Karpas-422 (cell line): ENCODE measurements at regions not wholly inside any gene's neighbourhood (a gene's known extent, or its start where the extent isn't known, plus 50 kb on each side); places are given as distances from the start of the nearest gene placed in this dataset.

Experiments used
- DNase-seq: peaks from one replicate; pipeline ENCODE4 v3.0.0-alpha.2; 2015
- H2AFZ ChIP-seq: fragments of 200-600 bp; sonication (generic); 2 replicates; pipeline ENCODE4 v1.6.1; 2014; ENCODE audit warnings: antibody characterized with exemption, low read length, mixed read lengths
- H3K27ac ChIP-seq: fragments of 200-600 bp; sonication (generic); 2 replicates; pipeline ENCODE4 v1.5.1; 2014; ENCODE audit warnings: mild to moderate bottlenecking, low read length, moderate library complexity
- H3K27me3 ChIP-seq: fragments of 200-600 bp; sonication (generic); 2 replicates; pipeline ENCODE4 v1.6.1; 2014; ENCODE audit warnings: low read length, mixed read lengths
- H3K36me3 ChIP-seq: fragments of 200-600 bp; sonication (generic); 2 replicates; pipeline ENCODE4 v1.6.1; 2014; ENCODE audit warnings: low read length, mixed read lengths; ENCODE audit not compliant: insufficient read depth
- H3K4me1 ChIP-seq: fragments of 200-600 bp; sonication (generic); 2 replicates; pipeline ENCODE4 v1.6.1; 2014; ENCODE audit warnings: mild to moderate bottlenecking, low read length, mixed read lengths
- H3K4me2 ChIP-seq: fragments of 200-600 bp; sonication (generic); 2 replicates; pipeline ENCODE4 v1.6.1; 2014; ENCODE audit warnings: low read length, low read depth, mild to moderate bottlenecking; ENCODE audit not compliant: poor library complexity, severe bottlenecking
- H3K4me3 ChIP-seq: fragments of 200-600 bp; sonication (generic); 2 replicates; pipeline ENCODE4 v1.5.1; 2014; ENCODE audit warnings: mild to moderate bottlenecking, antibody characterized with exemption, low read length, mixed read lengths
- H3K79me2 ChIP-seq: fragments of 200-600 bp; sonication (generic); 2 replicates; pipeline ENCODE4 v1.6.1; 2014; ENCODE audit warnings: mild to moderate bottlenecking, low read length, mixed read lengths
- H3K9ac ChIP-seq: fragments of 200-600 bp; sonication (generic); 2 replicates; pipeline ENCODE4 v1.6.0; 2014; ENCODE audit warnings: low read length
- H3K9me2 ChIP-seq: fragments of 200-600 bp; sonication (generic), shearing (Covaris generic); replicated peaks from 2 replicates; pipeline ENCODE4 v1.6.0; 2014; ENCODE audit warnings: mild to moderate bottlenecking, low read length, moderate library complexity; ENCODE audit not compliant: insufficient read depth
- H3K9me3 ChIP-seq: fragments of 300-700, 200-600 bp; sonication (generic); 2 replicates; pipeline ENCODE4 v1.6.1; 2014; ENCODE audit warnings: low read length, mixed read lengths
- H4K20me1 ChIP-seq: fragments of 200-600 bp; sonication (generic); 2 replicates; pipeline ENCODE4 v1.6.1; 2014; ENCODE audit warnings: mild to moderate bottlenecking, antibody characterized with exemption, low read length, low read depth; ENCODE audit not compliant: insufficient read depth

- no peak for DNase-seq
- no peaks in the 10 kb centered on the region for H3K36me3 ChIP-seq
- H3K4me2 ChIP-seq: no peak overlapping the region
- H4K20me1 ChIP-seq: no peaks in the 10 kb centered on the region
- H2AFZ ChIP-seq: no peak overlapping the region
- peaks cover 8% of the 10 kb centered on the region for H3K4me1 ChIP-seq
- H3K9ac ChIP-seq: no peak overlapping the region
- no peaks in the 10 kb centered on the region for H3K27me3 ChIP-seq
- no peaks in the 10 kb centered on the region for H3K79me2 ChIP-seq
- H3K9me3 ChIP-seq: no peaks in the 10 kb centered on the region
- H3K27ac ChIP-seq: no peak overlapping the region
- H3K4me3 ChIP-seq: no peak overlapping the region
- H3K9me2 ChIP-seq: no peaks in the 10 kb centered on the region
These were observed 109.6 kb upstream of the CDC42EP3 start for GRCh38 chr2:37781028-37781427.

- Histone ChIP-seq H3K9me2 (no peaks in the 10 kb centered on the region), H3K4me1 (peaks cover 8% of the 10 kb centered on the region), H3K27ac (no peak overlapping the region), H4K20me1 (no peaks in the 10 kb centered on the region), H3K36me3 (no peaks in the 10 kb centered on the region), H3K9me3 (no peaks in the 10 kb centered on the region), H3K4me2 (no peak overlapping the region), H3K27me3 (no peaks in the 10 kb centered on the region), H3K4me3 (no peak overlapping the region), H3K9ac (no peak overlapping the region), H2AFZ (no peak overlapping the region), H3K79me2 (no peaks in the 10 kb centered on the region)
- no peak for DNase-seq
These were observed 110.8 kb upstream of the CDC42EP3 start for GRCh38 chr2:37782155-37782673.

DNA sequence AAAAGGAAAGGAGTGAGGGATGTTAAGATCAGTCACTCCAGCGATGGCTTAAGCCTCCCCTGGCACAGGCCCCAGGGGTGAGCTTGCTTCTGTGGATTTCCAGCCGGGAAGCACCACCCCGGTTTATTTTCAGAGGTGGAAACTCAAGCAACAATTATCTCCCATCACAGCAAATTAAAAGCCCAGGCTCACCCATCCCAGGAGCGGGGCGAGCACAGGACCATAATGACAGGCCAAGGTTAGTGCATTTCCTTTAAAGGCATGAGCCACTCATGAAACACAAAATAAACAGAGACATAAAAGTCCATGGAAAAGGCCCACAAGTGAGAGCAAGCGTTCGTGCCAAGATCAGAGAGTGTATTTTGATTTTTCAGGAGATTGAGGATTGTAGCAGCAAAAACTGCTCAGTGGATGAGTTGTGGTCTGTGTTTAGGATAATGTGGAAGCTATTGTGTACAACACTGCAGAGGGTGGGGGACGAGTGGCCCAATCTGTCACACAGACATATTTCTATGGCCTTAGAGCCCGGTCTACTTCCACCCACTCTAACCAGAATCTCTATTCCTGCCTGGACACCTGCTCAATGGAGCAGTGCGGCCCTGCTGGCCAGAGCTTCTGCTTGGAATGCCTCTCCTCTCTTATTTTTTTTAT is 111.4 kb upstream of the CDC42EP3 start:
- H3K9me2 ChIP-seq: no peaks in the 10 kb centered on the region
- H3K36me3 ChIP-seq: no peaks in the 10 kb centered on the region
- no peak overlapping the region for H3K4me3 ChIP-seq
- no peak overlapping the region for H3K4me2 ChIP-seq
- no peaks in the 10 kb centered on the region for H3K79me2 ChIP-seq
- no peak overlapping the region for H3K9ac ChIP-seq
- no peak overlapping the region for H2AFZ ChIP-seq
- H3K4me1 ChIP-seq: peaks cover 8% of the 10 kb centered on the region
- H3K9me3 ChIP-seq: no peaks in the 10 kb centered on the region
- 0 out of 2 replicates have a peak, but pooled peaks cover 4% of the 10 kb centered on the region for H3K27me3 ChIP-seq
- no peak for DNase-seq
- H3K27ac ChIP-seq: no peak overlapping the region
- H4K20me1 ChIP-seq: no peaks in the 10 kb centered on the region

DNA sequence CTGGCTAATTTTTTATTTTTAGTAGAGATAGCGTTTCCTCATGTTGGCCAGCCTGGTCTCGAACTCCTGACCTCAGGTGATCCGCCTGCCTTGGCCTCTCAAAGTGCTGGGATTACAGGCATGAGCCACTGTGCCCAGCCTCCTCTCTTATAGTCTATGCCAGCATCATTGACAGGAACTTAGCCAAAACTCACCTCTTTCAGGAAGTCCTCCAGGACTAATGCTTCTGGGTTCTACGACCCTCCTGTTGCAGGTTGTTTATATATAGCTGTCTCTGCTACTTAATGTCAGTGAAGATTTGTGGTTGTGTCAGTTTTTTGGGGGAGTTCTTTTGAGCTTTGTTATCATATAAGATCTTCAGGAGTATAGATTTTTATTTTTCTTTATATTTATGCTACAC is 112.1 kb upstream of the CDC42EP3 start:
- H3K9me2 ChIP-seq: no peaks in the 10 kb centered on the region
- H3K4me2 ChIP-seq: no peak overlapping the region
- H3K79me2 ChIP-seq: no peaks in the 10 kb centered on the region
- no peaks in the 10 kb centered on the region for H3K36me3 ChIP-seq
- no peak for DNase-seq
- H2AFZ ChIP-seq: no peak overlapping the region
- H3K9me3 ChIP-seq: 0 out of 2 replicates have a peak, but pooled peaks cover 1% of the 10 kb centered on the region
- H3K4me1 ChIP-seq: peaks cover 8% of the 10 kb centered on the region
- H3K9ac ChIP-seq: no peak overlapping the region
- no peak overlapping the region for H3K4me3 ChIP-seq
- 0 out of 2 replicates have a peak, but pooled peaks cover 4% of the 10 kb centered on the region for H3K27me3 ChIP-seq
- no peaks in the 10 kb centered on the region for H4K20me1 ChIP-seq
- H3K27ac ChIP-seq: no peak overlapping the region

DNA sequence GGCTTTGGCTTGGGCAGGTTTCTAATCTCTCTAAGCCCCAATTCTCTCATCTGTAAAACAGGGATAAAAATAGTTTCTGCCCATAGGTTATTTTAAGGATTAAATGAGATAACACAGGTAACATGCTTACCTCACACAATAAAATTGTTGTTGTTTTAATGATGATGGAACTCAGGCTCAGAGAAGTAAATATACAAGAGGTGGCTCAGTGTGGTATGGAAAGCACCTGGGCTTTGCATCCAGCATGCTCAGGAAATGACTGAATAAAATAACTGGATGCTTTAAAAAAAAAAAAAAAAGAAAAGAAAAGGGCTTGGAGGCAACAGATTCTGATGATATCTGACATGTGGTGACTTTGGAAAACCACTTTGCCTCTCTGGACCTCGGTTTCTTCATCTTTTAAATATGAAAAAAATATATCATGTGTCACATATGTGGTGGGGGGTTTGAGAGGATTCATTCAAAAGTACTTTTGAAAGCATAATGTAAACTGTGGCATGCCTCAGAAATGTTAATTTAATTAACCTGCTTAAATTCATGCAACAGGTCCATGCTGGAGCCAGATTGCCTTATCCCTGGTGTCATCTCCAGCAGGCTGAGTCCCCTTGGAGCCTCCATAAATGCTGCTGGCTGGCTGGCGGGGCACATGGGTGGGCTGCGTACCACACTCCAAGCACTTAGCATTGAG is 112.8 kb upstream of the CDC42EP3 start:
- Histone ChIP-seq H3K4me2 (no peak overlapping the region), H2AFZ (no peak overlapping the region), H3K9ac (no peak overlapping the region)

GRCh38 chr2:37784759-37785149 is 113.3 kb upstream of the CDC42EP3 start:
- no peak overlapping the region for H3K4me2 ChIP-seq
- no peaks in the 10 kb centered on the region for H4K20me1 ChIP-seq
- no peak for DNase-seq

More for the DNA sequence above, 112.8 kb upstream of the CDC42EP3 start:
- 0 out of 2 replicates have a peak, but pooled peaks cover 4% of the 10 kb centered on the region for H3K27me3 ChIP-seq
- no peak overlapping the region for H3K4me3 ChIP-seq
- DNase-seq: no peak
- H3K9me3 ChIP-seq: 0 out of 2 replicates have a peak, but pooled peaks cover 5% of the 10 kb centered on the region
- H3K27ac ChIP-seq: no peak overlapping the region
- H3K4me1 ChIP-seq: peaks cover 7% of the 10 kb centered on the region
- no peaks in the 10 kb centered on the region for H4K20me1 ChIP-seq
- H3K9me2 ChIP-seq: no peaks in the 10 kb centered on the region
- H3K79me2 ChIP-seq: no peaks in the 10 kb centered on the region
- no peaks in the 10 kb centered on the region for H3K36me3 ChIP-seq

DNA sequence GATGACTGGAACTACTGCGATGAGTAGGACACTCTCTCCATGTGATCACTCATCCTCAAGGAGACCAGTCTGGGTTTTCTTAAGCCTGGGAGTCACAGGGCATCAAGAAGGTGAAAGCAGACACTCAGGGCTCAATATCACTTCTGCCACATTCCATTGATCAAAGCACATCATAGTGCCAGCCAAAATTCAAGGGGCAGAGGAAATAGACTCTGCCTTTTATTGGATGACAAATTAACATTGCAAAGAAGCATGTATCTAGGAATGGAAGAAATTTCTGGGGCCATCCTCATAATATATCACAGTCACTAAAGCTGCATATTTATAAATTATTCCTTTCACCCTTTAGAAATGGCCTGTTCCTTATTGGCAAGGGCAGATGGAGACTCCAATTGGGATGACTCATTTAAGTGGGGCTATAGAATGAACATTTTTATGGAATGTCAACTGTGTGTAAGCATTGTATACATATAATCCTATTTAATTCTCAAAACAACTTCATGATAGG is 114.8 kb upstream of the CDC42EP3 start:
- H3K27me3 ChIP-seq: 0 out of 2 replicates have a peak, but pooled peaks cover 4% of the 10 kb centered on the region
- H4K20me1 ChIP-seq: no peaks in the 10 kb centered on the region
- H3K9ac ChIP-seq: no peak overlapping the region
- H3K9me2 ChIP-seq: no peaks in the 10 kb centered on the region
- H2AFZ ChIP-seq: no peak overlapping the region
- no peak overlapping the region for H3K27ac ChIP-seq
- no peaks in the 10 kb centered on the region for H3K79me2 ChIP-seq
- H3K9me3 ChIP-seq: 0 out of 2 replicates have a peak, but pooled peaks cover 5% of the 10 kb centered on the region
- H3K4me3 ChIP-seq: no peak overlapping the region
- no peaks in the 10 kb centered on the region for H3K4me1 ChIP-seq
- H3K36me3 ChIP-seq: no peaks in the 10 kb centered on the region
- no peak for DNase-seq
- H3K4me2 ChIP-seq: no peak overlapping the region

More at GRCh38 chr2:37784759-37785149, 113.3 kb upstream of the CDC42EP3 start:
- Histone ChIP-seq H3K9me3 (0 out of 2 replicates have a peak, but pooled peaks cover 5% of the 10 kb centered on the region), H3K27ac (no peak overlapping the region), H3K79me2 (no peaks in the 10 kb centered on the region), H2AFZ (no peak overlapping the region), H3K9ac (no peak overlapping the region), H3K4me1 (peaks cover 2% of the 10 kb centered on the region), H3K4me3 (no peak overlapping the region), H3K27me3 (0 out of 2 replicates have a peak, but pooled peaks cover 4% of the 10 kb centered on the region), H3K36me3 (no peaks in the 10 kb centered on the region), H3K9me2 (no peaks in the 10 kb centered on the region)

DNA sequence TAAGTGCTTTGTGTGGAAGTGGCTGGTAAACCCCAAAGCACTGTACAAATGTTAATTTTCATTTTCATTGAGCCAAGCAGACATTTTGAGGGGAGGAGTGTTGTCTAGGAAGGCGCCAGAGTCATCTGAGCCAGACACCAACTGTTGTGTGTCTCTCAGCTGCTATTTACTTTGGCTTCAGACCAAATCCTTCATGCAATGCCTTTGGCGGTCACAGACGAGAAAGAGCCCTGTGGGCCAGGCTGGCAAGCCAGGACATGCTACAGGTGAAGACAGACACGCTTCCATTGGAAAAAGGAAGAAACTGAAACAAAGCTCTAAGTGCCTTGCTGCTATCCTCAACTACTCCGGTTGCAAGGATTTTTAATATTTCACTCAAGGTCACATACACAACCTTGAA is 115.4 kb upstream of the CDC42EP3 start:
- no peaks in the 10 kb centered on the region for H3K36me3 ChIP-seq
- H2AFZ ChIP-seq: no peak overlapping the region
- 0 out of 2 replicates have a peak, but pooled peaks cover 5% of the 10 kb centered on the region for H3K9me3 ChIP-seq
- H3K27me3 ChIP-seq: 0 out of 2 replicates have a peak, but pooled peaks cover 4% of the 10 kb centered on the region
- H3K4me2 ChIP-seq: no peak overlapping the region
- H3K79me2 ChIP-seq: no peaks in the 10 kb centered on the region
- no peak overlapping the region for H3K9ac ChIP-seq
- H3K9me2 ChIP-seq: no peaks in the 10 kb centered on the region
- no peak overlapping the region for H3K4me3 ChIP-seq
- H4K20me1 ChIP-seq: no peaks in the 10 kb centered on the region
- H3K27ac ChIP-seq: no peak overlapping the region
- DNase-seq: no peak
- H3K4me1 ChIP-seq: no peaks in the 10 kb centered on the region
